DND-41 (cell line): ENCODE measurements at regions not wholly inside any gene's neighbourhood (a gene's known extent, or its start where the extent isn't known, plus 50 kb on each side); places are given as distances from the start of the nearest gene placed in this dataset.

ENCODE experiments used
- ATAC-seq: fragments of 200-7000 bp; cut with Tn5 transposase; 3 replicates; pipeline ENCODE4 v1.9.1; 2021; ENCODE audit warnings: low read depth; ENCODE audit not compliant: insufficient read depth
- DNase-seq: peaks from one replicate; pipeline ENCODE4 v3.0.0-alpha.2; 2020
- H2AFZ ChIP-seq: 2 replicates; pipeline ENCODE4 v1.6.0; 2012; ENCODE audit warnings: low read depth, low read length
- H3K27ac ChIP-seq: 2 replicates; pipeline ENCODE4 v1.5.1; 2012; ENCODE audit warnings: low read length, inconsistent platforms
- H3K27me3 ChIP-seq: fragments of 200-600 bp; sonication (generic); 2 replicates; pipeline ENCODE4 v1.6.0; 2012; ENCODE audit warnings: low read length, mild to moderate bottlenecking, inconsistent platforms; ENCODE audit not compliant: insufficient read depth, poor library complexity
- H3K36me3 ChIP-seq: 2 replicates; pipeline ENCODE4 v1.5.1; 2012; ENCODE audit warnings: low read length, inconsistent platforms; ENCODE audit not compliant: insufficient read depth
- H3K4me1 ChIP-seq: 2 replicates; pipeline ENCODE4 v1.5.1; 2012; ENCODE audit warnings: mild to moderate bottlenecking, low read length; ENCODE audit not compliant: insufficient read depth
- H3K4me2 ChIP-seq: 2 replicates; pipeline ENCODE4 v1.6.0; 2012; ENCODE audit warnings: mild to moderate bottlenecking, moderate library complexity, low read length, inconsistent platforms; ENCODE audit not compliant: insufficient read depth
- H3K4me3 ChIP-seq, 2 experiments: fragments of 200-600 bp in 1 of 2; shearing (Covaris generic) in 1 of 2; 2 replicates each; pipeline ENCODE4 v1.5.1; 2012 to 2016; ENCODE audit warnings: inconsistent platforms in 2 of 2, low read length in 2 of 2, mild to moderate bottlenecking in 2 of 2, low read depth in 1 of 2, moderate library complexity in 1 of 2
- H3K79me2 ChIP-seq: 2 replicates; pipeline ENCODE4 v1.6.0; 2012; ENCODE audit warnings: low read length, inconsistent platforms; ENCODE audit not compliant: insufficient read depth
- H3K9ac ChIP-seq: 2 replicates; pipeline ENCODE4 v1.6.0; 2012; ENCODE audit warnings: low read depth, mild to moderate bottlenecking, inconsistent platforms, low read length, moderate library complexity
- H3K9me3 ChIP-seq: 2 replicates; pipeline ENCODE4 v1.5.1; 2012; ENCODE audit warnings: low read length, moderate library complexity, mild to moderate bottlenecking, inconsistent platforms; ENCODE audit not compliant: insufficient read depth, severe bottlenecking
- H4K20me1 ChIP-seq: 2 replicates; pipeline ENCODE4 v1.6.0; 2012; ENCODE audit warnings: low read length; ENCODE audit not compliant: insufficient read depth
- EZH2 ChIP-seq: IDR thresholded peaks from 3 replicates; pipeline ENCODE4 v1.6.1; 2012; ENCODE audit warnings: borderline replicate concordance, low read depth, mild to moderate bottlenecking, moderate library complexity, low read length, inconsistent platforms; ENCODE audit not compliant: severe bottlenecking
- TF ChIP-seq, protein P1 (sequence below): IDR thresholded peaks from 2 replicates; pipeline ENCODE4 v1.5.1; 2012; ENCODE audit warnings: borderline replicate concordance, low read length, moderate library complexity, mild to moderate bottlenecking; ENCODE audit not compliant: poor library complexity, severe bottlenecking; ENCODE audit errors: extremely low read depth

DNA sequence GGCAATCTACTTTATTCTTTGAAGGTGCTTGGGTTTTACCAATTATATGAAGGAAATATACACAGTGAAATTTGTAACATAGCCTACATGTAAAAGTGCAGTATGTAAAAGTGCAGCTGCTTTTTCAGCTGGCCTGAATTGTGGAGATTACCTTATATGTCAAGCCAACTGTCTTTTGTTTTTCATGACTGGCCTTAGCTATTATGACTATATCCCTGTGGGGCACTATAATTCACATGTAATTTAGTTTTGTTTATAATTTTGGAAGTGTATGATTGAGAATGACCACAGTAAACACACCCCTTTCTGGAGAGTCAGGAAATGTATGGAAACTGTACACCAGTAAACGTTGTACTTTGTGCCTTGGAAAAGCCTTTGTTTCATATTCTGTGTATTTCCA lies 435.0 kb upstream of the STXBP6 start:
- no peak overlapping the region for H2AFZ ChIP-seq
- H3K27me3 ChIP-seq, result no peaks in the 10 kb centered on the region
- ATAC-seq (no peak), DNase-seq (no peak)
- H3K9me3 ChIP-seq, result no peaks in the 10 kb centered on the region
- H3K4me2 ChIP-seq, result no peak overlapping the region
- TF ChIP-seq, protein P1, sequence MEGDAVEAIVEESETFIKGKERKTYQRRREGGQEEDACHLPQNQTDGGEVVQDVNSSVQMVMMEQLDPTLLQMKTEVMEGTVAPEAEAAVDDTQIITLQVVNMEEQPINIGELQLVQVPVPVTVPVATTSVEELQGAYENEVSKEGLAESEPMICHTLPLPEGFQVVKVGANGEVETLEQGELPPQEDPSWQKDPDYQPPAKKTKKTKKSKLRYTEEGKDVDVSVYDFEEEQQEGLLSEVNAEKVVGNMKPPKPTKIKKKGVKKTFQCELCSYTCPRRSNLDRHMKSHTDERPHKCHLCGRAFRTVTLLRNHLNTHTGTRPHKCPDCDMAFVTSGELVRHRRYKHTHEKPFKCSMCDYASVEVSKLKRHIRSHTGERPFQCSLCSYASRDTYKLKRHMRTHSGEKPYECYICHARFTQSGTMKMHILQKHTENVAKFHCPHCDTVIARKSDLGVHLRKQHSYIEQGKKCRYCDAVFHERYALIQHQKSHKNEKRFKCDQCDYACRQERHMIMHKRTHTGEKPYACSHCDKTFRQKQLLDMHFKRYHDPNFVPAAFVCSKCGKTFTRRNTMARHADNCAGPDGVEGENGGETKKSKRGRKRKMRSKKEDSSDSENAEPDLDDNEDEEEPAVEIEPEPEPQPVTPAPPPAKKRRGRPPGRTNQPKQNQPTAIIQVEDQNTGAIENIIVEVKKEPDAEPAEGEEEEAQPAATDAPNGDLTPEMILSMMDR, result no peak
- no peak for TF ChIP-seq EZH2
- H3K4me1 ChIP-seq, result no peaks in the 10 kb centered on the region
- H4K20me1 ChIP-seq, result no peaks in the 10 kb centered on the region
- H3K9ac ChIP-seq, result no peak overlapping the region
- H3K27ac ChIP-seq, result no peak overlapping the region
- H3K36me3 ChIP-seq, result no peaks in the 10 kb centered on the region
- H3K79me2 ChIP-seq, result no peaks in the 10 kb centered on the region
- no peak overlapping the region for H3K4me3 ChIP-seq

- no peaks in the 10 kb centered on the region for H3K27me3 ChIP-seq
- ATAC-seq (no peak), DNase-seq (no peak)
- TF ChIP-seq, protein P1, result no peak
- TF ChIP-seq EZH2, result no peak
- no peak overlapping the region for H2AFZ ChIP-seq
- no peaks in the 10 kb centered on the region for H4K20me1 ChIP-seq
- no peaks in the 10 kb centered on the region for H3K36me3 ChIP-seq
- no peaks in the 10 kb centered on the region for H3K4me1 ChIP-seq
- H3K9me3 ChIP-seq, result no peaks in the 10 kb centered on the region
- H3K4me3 ChIP-seq, result no peak overlapping the region
- H3K79me2 ChIP-seq, result no peaks in the 10 kb centered on the region
- H3K27ac ChIP-seq, result no peak overlapping the region
- H3K4me2 ChIP-seq, result no peak overlapping the region
- H3K9ac ChIP-seq, result no peak overlapping the region
Measured at GRCh38 chr14:25484235-25484634, 434.3 kb upstream of the STXBP6 start.

DNA sequence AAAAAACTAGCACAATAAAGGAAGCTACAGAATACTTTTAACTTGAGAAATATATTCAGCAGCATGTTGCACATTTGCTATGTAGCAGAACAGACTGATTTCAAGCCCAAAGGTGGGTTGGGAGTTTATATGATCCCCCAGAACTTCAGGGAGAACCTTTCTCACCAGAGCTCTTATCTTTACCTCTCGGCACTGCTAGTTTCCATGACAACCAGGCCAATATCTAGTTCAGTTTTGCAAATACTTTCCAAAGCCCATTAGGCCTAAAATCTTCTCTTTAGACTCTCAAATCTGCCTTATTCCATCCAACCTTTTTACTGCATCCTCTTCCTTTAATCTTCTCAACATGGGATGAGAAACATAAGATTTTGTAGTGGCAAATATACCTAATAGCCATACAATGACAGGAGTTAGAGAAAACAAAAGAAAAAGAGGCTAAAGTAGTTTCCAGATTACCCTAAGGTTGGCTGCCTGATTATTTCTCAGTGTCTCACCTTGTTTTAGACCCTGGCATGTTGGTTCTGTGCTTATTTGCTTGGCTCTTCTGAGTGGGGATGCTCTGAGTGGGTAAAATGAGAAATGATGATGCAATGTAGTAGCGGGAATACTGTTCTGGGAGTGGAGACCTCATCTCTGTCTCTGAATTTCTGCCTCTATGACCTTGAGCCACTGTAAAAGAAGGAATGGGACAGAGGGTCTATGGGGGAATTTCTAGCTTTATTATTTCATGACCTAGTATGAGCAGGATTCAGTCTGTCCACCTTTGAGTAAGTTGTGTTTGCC lies 427.6 kb upstream of the STXBP6 start:
- H3K27me3 ChIP-seq, result no peaks in the 10 kb centered on the region
- H3K27ac ChIP-seq, result no peak overlapping the region
- no peaks in the 10 kb centered on the region for H4K20me1 ChIP-seq
- H3K4me2 ChIP-seq, result no peak overlapping the region
- no peaks in the 10 kb centered on the region for H3K79me2 ChIP-seq
- no peak for ATAC-seq
- H3K36me3 ChIP-seq, result no peaks in the 10 kb centered on the region
- DNase-seq, result no peak
- no peaks in the 10 kb centered on the region for H3K9me3 ChIP-seq
- no peak overlapping the region for H3K9ac ChIP-seq
- TF ChIP-seq, protein P1, result no peak
- no peak for TF ChIP-seq EZH2
- no peaks in the 10 kb centered on the region for H3K4me1 ChIP-seq
- H2AFZ ChIP-seq, result no peak overlapping the region
- no peak overlapping the region for H3K4me3 ChIP-seq

GRCh38 chr14:25472700-25473099 lies 422.8 kb upstream of the STXBP6 start:
- Histone ChIP-seq H3K9me3 (no peaks in the 10 kb centered on the region), H3K27me3 (no peaks in the 10 kb centered on the region), H3K79me2 (no peaks in the 10 kb centered on the region), H3K4me3 (no peak overlapping the region), H3K36me3 (no peaks in the 10 kb centered on the region), H3K4me1 (no peaks in the 10 kb centered on the region), H3K4me2 (no peak overlapping the region), H2AFZ (no peak overlapping the region), H3K27ac (no peak overlapping the region), H4K20me1 (no peaks in the 10 kb centered on the region), H3K9ac (no peak overlapping the region)
- ATAC-seq (no peak), DNase-seq (no peak)
- TF ChIP-seq, protein P1, result no peak
- no peak for TF ChIP-seq EZH2
